ENCODE measurements at regions not wholly inside any gene's neighbourhood (a gene's known extent, or its start where the extent isn't known, plus 50 kb on each side); places are given as distances from the start of the nearest gene placed in this dataset.

DNA sequence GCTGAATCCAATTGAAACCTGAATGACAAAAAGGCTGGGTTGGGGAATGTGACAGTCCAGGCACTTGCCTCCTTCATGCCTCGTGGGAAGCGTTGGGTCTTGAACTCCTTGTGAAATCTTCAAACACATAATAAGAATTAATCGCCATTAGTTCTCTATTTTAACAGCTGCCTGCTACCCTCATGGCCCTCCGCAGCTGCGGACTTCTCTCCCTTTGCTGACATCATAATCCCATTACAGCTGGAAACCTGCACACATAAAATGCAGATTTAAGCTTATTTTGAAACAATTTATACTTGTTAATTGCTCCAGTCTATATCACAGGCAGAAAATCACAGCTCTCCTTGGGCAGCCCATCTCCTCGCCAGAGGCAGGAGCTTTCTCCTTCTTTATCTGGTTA is 403.0 kb upstream of the MKI67 start:
- TF ChIP-seq CTCF (IDR thresholded peaks at IDR 0.05; ENCODE audit: low read depth, low read length, poor library complexity, severe bottlenecking), result no peak
- TF ChIP-seq EZH2phosphoT487 (IDR thresholded peaks at IDR 0.05; ENCODE audit: borderline replicate concordance, low read length), result no peak

Measured in DOHH2 (cell line).